Endothelial cell (in vitro differentiated cells): ENCODE measurements at regions not wholly inside any gene's neighbourhood (a gene's known extent, or its start where the extent isn't known, plus 50 kb on each side); places are given as distances from the start of the nearest gene placed in this dataset.

Source experiments
- DNase-seq: peaks from one replicate; pipeline ENCODE4 v3.0.0; 2021; ENCODE audit warnings: low spot score
- H3K27ac Mint-ChIP-seq: one replicate; pipeline ENCODE4 v1.8.0; 2021; ENCODE audit warnings: mixed read lengths, inconsistent platforms; ENCODE audit not compliant: unreplicated experiment
- H3K27me3 Mint-ChIP-seq: one replicate; pipeline ENCODE4 v1.8.0; 2021; ENCODE audit warnings: mild to moderate bottlenecking, moderate library complexity, mixed read lengths, inconsistent platforms; ENCODE audit not compliant: unreplicated experiment
- H3K36me3 Mint-ChIP-seq: one replicate; pipeline ENCODE4 v1.8.0; 2021; ENCODE audit warnings: mild to moderate bottlenecking, low read depth, mixed read lengths, inconsistent platforms; ENCODE audit not compliant: unreplicated experiment
- H3K4me1 Mint-ChIP-seq: one replicate; pipeline ENCODE4 v1.8.0; 2021; ENCODE audit warnings: mild to moderate bottlenecking, mixed read lengths, inconsistent platforms; ENCODE audit not compliant: unreplicated experiment
- H3K4me3 Mint-ChIP-seq: one replicate; pipeline ENCODE4 v1.8.0; 2021; ENCODE audit warnings: mild to moderate bottlenecking, mixed read lengths, inconsistent platforms; ENCODE audit not compliant: unreplicated experiment
- H3K9me3 Mint-ChIP-seq: one replicate; pipeline ENCODE4 v1.8.0; 2021; ENCODE audit warnings: mixed read lengths, inconsistent platforms; ENCODE audit not compliant: unreplicated experiment
- TF ChIP-seq, protein P1 (sequence below): fragments of 200-600 bp; sonication (generic); IDR thresholded peaks from one replicate; pipeline ENCODE4 v1.5.0; 2021; ENCODE audit warnings: antibody characterized with exemption; ENCODE audit not compliant: unreplicated experiment

DNA sequence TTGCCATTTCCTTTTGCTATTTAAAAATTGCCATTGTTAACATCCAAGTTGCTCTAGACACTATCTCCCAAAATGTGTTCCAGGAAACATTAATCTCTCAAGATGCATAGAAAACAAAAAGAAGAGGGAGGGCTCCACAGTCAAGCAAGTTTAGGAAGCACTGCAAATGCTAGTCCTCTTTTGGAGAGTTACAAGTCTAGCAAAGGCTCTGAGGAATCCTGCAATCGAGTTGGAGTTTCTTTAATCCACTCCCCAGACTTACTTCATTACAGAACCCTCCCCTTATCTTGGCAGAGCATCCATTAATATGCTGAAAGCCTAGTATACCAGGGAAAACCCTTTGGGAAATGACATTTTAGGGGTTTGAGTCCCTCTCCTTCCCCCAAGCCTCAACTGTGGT, 147.9 kb downstream of the SYF2 start:
- Mint-ChIP-seq H3K4me3 (no peak overlapping the region), H3K27ac (no peak overlapping the region), H3K4me1 (peaks cover 2% of the 10 kb centered on the region), H3K9me3 (no peaks in the 10 kb centered on the region), H3K36me3 (peaks cover 5% of the 10 kb centered on the region), H3K27me3 (peaks cover 8% of the 10 kb centered on the region)
- TF ChIP-seq, protein P1, sequence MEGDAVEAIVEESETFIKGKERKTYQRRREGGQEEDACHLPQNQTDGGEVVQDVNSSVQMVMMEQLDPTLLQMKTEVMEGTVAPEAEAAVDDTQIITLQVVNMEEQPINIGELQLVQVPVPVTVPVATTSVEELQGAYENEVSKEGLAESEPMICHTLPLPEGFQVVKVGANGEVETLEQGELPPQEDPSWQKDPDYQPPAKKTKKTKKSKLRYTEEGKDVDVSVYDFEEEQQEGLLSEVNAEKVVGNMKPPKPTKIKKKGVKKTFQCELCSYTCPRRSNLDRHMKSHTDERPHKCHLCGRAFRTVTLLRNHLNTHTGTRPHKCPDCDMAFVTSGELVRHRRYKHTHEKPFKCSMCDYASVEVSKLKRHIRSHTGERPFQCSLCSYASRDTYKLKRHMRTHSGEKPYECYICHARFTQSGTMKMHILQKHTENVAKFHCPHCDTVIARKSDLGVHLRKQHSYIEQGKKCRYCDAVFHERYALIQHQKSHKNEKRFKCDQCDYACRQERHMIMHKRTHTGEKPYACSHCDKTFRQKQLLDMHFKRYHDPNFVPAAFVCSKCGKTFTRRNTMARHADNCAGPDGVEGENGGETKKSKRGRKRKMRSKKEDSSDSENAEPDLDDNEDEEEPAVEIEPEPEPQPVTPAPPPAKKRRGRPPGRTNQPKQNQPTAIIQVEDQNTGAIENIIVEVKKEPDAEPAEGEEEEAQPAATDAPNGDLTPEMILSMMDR: no peak
- no peak for DNase-seq

DNA sequence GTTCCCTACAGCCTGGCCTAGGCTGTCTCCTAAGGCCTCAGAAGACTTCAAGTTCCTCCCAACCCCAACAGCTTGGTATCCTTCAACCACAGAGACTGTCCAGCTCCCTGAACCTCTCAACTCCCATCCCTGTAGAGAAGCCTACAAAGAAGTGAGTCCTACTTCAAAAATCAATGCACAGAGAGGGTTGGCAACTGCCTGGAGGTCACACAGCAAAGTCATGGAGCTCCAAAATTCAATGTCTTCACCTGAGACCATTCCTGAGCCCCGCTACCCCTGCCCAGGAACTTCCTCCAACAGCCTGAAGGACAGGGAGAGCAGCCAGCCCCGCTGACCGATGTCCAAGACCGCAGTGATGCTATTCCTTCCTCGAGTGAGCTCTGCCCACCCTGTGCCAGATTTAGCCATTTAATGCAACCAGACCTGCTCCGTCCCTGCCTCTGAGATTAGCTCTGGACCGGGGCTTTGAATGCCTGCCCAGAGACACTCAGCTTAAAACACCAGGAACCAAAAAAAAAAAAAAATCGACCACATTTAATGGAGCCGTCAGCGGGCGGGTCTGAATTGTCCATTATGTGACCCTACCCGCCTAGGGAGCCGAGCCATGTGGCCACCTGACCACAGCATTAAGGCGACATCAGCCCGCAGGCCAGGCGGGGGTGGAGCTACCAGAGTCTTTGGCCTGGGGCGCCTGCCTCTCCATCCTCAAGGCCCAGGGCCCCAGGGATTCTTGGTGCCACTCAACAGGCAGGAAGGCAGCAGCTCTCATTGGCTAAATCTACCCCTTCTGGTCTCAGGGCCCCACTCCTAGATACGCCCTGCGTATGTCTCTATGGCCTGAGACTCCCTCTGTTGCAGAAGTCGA, 148.6 kb downstream of the SYF2 start:
- Mint-ChIP-seq H3K36me3 (peaks cover 4% of the 10 kb centered on the region), H3K9me3 (no peaks in the 10 kb centered on the region), H3K27ac (no peak overlapping the region), H3K27me3 (peaks cover 8% of the 10 kb centered on the region), H3K4me3 (no peak overlapping the region), H3K4me1 (peaks cover 2% of the 10 kb centered on the region)
- TF ChIP-seq, protein P1: no peak
- no peak for DNase-seq

DNA sequence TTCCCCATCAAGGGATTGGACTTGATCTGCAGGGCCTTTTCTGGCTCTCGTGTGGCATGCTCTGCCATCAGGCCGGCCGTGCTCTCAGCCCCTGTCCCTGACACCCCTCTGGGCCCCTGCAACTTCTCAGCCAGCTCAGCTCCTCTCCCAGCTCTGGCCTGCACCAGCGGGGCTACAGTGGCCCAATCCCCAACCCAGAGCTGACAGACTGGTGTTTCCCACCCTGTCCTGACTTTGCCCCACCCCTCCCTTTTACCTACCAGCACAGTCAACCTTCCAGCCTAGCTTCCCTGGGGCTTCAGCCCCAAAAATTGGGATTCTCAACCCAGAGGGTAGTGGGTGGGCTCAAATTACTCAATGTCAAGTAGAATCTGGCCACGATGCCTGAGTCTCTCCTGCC, 149.3 kb downstream of the SYF2 start:
- Mint-ChIP-seq H3K27ac (no peak overlapping the region), H3K4me3 (no peak overlapping the region), H3K9me3 (no peaks in the 10 kb centered on the region), H3K27me3 (peaks cover 8% of the 10 kb centered on the region), H3K4me1 (peaks cover 2% of the 10 kb centered on the region), H3K36me3 (no peaks in the 10 kb centered on the region)
- TF ChIP-seq, protein P1: no peak
- no peak for DNase-seq

DNA sequence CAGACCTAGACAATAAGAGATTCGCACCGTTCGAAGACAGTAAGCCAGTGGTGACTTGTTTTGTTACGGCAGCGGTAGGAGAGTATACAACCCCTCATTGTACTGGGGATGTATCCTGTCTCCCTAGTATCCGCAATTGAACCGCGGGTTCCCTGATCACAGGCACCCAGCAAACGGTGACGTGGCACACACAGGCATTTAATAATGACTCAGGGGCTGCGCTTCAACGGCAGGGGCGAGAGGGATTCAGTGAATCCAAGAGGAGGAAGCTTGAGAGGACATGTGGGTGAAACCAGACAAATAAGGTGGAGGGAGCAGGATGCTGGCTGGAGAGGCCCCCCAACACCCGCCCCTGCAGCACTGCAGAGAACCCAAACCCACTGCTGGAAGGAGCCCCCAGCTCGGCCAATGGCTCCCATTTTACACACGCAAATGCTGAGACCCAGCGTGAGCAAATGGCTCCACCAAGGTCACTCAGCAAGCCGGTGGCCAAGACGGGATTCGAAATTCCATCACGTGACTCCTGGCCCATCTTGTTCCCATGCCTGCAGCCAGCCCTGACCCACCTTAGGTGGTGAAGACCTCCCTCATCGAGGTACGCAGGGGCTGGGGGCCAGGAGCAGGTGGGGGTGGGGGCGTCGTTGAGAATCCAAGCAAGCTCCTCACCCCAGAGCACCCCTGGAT, 149.9 kb downstream of the SYF2 start:
- Mint-ChIP-seq H3K36me3 (no peaks in the 10 kb centered on the region), H3K9me3 (no peaks in the 10 kb centered on the region), H3K4me3 (no peak overlapping the region), H3K27me3 (peaks cover 4% of the 10 kb centered on the region), H3K27ac (no peak overlapping the region), H3K4me1 (peaks cover 2% of the 10 kb centered on the region)
- TF ChIP-seq, protein P1: no peak
- DNase-seq: no peak

DNA sequence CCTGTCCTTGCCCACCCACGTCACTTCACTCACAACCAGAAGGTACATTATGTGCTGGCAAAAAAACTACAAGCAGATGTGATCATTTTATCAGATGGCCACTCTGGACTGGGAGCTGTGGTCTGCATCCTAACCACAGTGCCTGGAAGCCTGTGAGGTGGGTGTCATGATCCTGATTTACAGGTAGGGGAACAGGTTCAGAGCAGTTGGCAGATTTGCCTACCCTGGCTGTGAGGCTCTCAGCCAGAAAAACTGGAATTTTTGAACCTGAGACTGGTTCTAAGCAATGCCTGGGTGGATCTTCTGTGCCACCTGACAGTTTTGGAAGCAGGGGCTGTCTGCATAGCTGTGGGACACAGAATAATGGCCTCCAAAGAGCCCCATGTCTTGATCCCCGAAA, 150.8 kb downstream of the SYF2 start:
- H3K27me3 Mint-ChIP-seq: peaks cover 4% of the 10 kb centered on the region
- H3K36me3 Mint-ChIP-seq: no peaks in the 10 kb centered on the region
- no peak for DNase-seq
- H3K27ac Mint-ChIP-seq: no peak overlapping the region
- no peak overlapping the region for H3K4me3 Mint-ChIP-seq
- peaks cover 2% of the 10 kb centered on the region for H3K4me1 Mint-ChIP-seq
- TF ChIP-seq, protein P1: no peak
- H3K9me3 Mint-ChIP-seq: no peaks in the 10 kb centered on the region
